ENCODE measurements at regions not wholly inside any gene's neighbourhood (a gene's known extent, or its start where the extent isn't known, plus 50 kb on each side); places are given as distances from the start of the nearest gene placed in this dataset.

- TF ChIP-seq CTCF (IDR thresholded peaks at IDR 0.05; ENCODE audit: insufficient read depth, low read depth, low read length): peak; percentile 36
- DNase-seq (ENCODE audit: low read depth): peak; percentile 1
- no peak overlapping the region for H3K4me3 ChIP-seq (ENCODE audit: low read depth, low read length)
Observed at GRCh38 chrX:63128509-63128908, 222.6 kb downstream of the SPIN4 start.

GRCh38 chrX:63115196-63115595 is 235.9 kb downstream of the SPIN4 start:
- no peak for TF ChIP-seq CTCF (IDR thresholded peaks at IDR 0.05; ENCODE audit: insufficient read depth, low read depth, low read length)
- no peak overlapping the region for H3K4me3 ChIP-seq (ENCODE audit: low read depth, low read length)
- DNase-seq (ENCODE audit: low read depth): no peak

GRCh38 chrX:63101879-63102620 is 249.1 kb downstream of the SPIN4 start:
- no peak for DNase-seq (ENCODE audit: low read depth)
- no peak for TF ChIP-seq CTCF (IDR thresholded peaks at IDR 0.05; ENCODE audit: insufficient read depth, low read depth, low read length)
- no peak overlapping the region for H3K4me3 ChIP-seq (ENCODE audit: low read depth, low read length)

GRCh38 chrX:63058204-63058603 is 292.9 kb downstream of the SPIN4 start:
- no peak for TF ChIP-seq CTCF (IDR thresholded peaks at IDR 0.05; ENCODE audit: insufficient read depth, low read depth, low read length)
- no peak for DNase-seq (ENCODE audit: low read depth)
- H3K4me3 ChIP-seq (ENCODE audit: low read depth, low read length): no peak overlapping the region

GRCh38 chrX:63050225-63050624 is 300.9 kb downstream of the SPIN4 start:
- no peak for DNase-seq (ENCODE audit: low read depth)
- no peak for TF ChIP-seq CTCF (IDR thresholded peaks at IDR 0.05; ENCODE audit: insufficient read depth, low read depth, low read length)
- H3K4me3 ChIP-seq (ENCODE audit: low read depth, low read length): no peak overlapping the region

GRCh38 chrX:63032811-63033210 is 318.3 kb downstream of the SPIN4 start:
- no peak for TF ChIP-seq CTCF (IDR thresholded peaks at IDR 0.05; ENCODE audit: insufficient read depth, low read depth, low read length)

GRCh38 chrX:63013549-63013948 is 337.6 kb downstream of the SPIN4 start:
- no peak for DNase-seq (ENCODE audit: low read depth)
- TF ChIP-seq CTCF (IDR thresholded peaks at IDR 0.05; ENCODE audit: insufficient read depth, low read depth, low read length): no peak
- no peak overlapping the region for H3K4me3 ChIP-seq (ENCODE audit: low read depth, low read length)

More at GRCh38 chrX:63032811-63033210, 318.3 kb downstream of the SPIN4 start:
- no peak for DNase-seq (ENCODE audit: low read depth)
- no peak overlapping the region for H3K4me3 ChIP-seq (ENCODE audit: low read depth, low read length)

Data from fibroblast of villous mesenchyme (primary cell).